NCI-H2081 (cell line): ENCODE measurements at regions not wholly inside any gene's neighbourhood (a gene's known extent, or its start where the extent isn't known, plus 50 kb on each side); places are given as distances from the start of the nearest gene placed in this dataset.
"Not testable (repeated sequence)": the region's sequence is repeated elsewhere in the genome, so short reads cannot be mapped to it uniquely, and the experiment has no call there.

Source experiments
- DNase-seq, 2 experiments: peaks; one replicate each; lab custom pipeline; 2025; lab: John Stamatoyannopoulos, UW

GRCh38 chr4:75422998-75423397, 91.2 kb downstream of the RCHY1 start:
- DNase-seq = no peak

GRCh38 chr4:75412746-75413145, 101.5 kb downstream of the RCHY1 start:
- DNase-seq = no peak

- DNase-seq = no peak
These were observed 115.7 kb downstream of the RCHY1 start for GRCh38 chr4:75398501-75398900.

- DNase-seq = no peak
These were observed 122.6 kb downstream of the RCHY1 start for GRCh38 chr4:75391489-75392166.

GRCh38 chr4:75386426-75386825, 127.8 kb downstream of the RCHY1 start:
- not testable (repeated sequence) for DNase-seq

GRCh38 chr4:75385106-75385505, 129.1 kb downstream of the RCHY1 start:
- DNase-seq = no peak

- no peak for DNase-seq
These were observed 137.7 kb downstream of the RCHY1 start for GRCh38 chr4:75376543-75376942.

- DNase-seq = no peak
These were observed 142.3 kb downstream of the RCHY1 start for GRCh38 chr4:75371915-75372314.

- no peak for DNase-seq
These were observed 143.6 kb downstream of the RCHY1 start for GRCh38 chr4:75370576-75370975.

- no peak for DNase-seq
These were observed 168.8 kb downstream of the RCHY1 start for GRCh38 chr4:75345423-75345822.

GRCh38 chr4:75344915-75345314, 169.3 kb downstream of the RCHY1 start:
- no peak for DNase-seq

- DNase-seq = no peak
These were observed 170.9 kb downstream of the RCHY1 start for GRCh38 chr4:75343333-75343732.

GRCh38 chr4:75340561-75340960, 173.6 kb downstream of the RCHY1 start:
- peak; percentile 11 to 40 for DNase-seq

- no peak for DNase-seq
These were observed 175.8 kb downstream of the RCHY1 start for GRCh38 chr4:75338352-75338880.

GRCh38 chr4:75327804-75328512, 186.2 kb downstream of the RCHY1 start:
- DNase-seq = no peak

GRCh38 chr4:75325318-75325979, 188.8 kb downstream of the RCHY1 start:
- DNase-seq = no peak

GRCh38 chr4:75321484-75321883, 192.7 kb downstream of the RCHY1 start:
- no peak for DNase-seq

- DNase-seq = not testable (repeated sequence)
These were observed 196.6 kb downstream of the RCHY1 start for GRCh38 chr4:75317641-75318040.

- no peak for DNase-seq
These were observed 206.2 kb downstream of the RCHY1 start for GRCh38 chr4:75308049-75308448.

- no peak for DNase-seq
These were observed 207.7 kb downstream of the RCHY1 start for GRCh38 chr4:75306506-75306905.

GRCh38 chr4:75302648-75303047, 211.6 kb downstream of the RCHY1 start:
- DNase-seq = no peak

- peak; percentile 64 to 82 for DNase-seq
These were observed 224.2 kb downstream of the RCHY1 start for GRCh38 chr4:75289914-75290582.
